ENCODE measurements at regions not wholly inside any gene's neighbourhood (a gene's known extent, or its start where the extent isn't known, plus 50 kb on each side); places are given as distances from the start of the nearest gene placed in this dataset.

GRCh38 chr4:136198358-136198757 is 1333.9 kb downstream of the PCDH18 start:
- DNase-seq: no peak

GRCh38 chr4:136194962-136195361 is 1337.3 kb downstream of the PCDH18 start:
- no peak for DNase-seq

- DNase-seq: no peak
Observed at GRCh38 chr4:136186650-136187049, 1345.6 kb downstream of the PCDH18 start.

- DNase-seq: no peak
Observed at GRCh38 chr4:136183513-136183912, 1348.8 kb downstream of the PCDH18 start.

- no peak for DNase-seq
Observed at GRCh38 chr4:136156947-136157346, 1375.3 kb downstream of the PCDH18 start.

- no peak for DNase-seq
Observed at GRCh38 chr4:136150046-136150445, 1382.2 kb downstream of the PCDH18 start.

GRCh38 chr4:136136601-136137000 is 1395.7 kb downstream of the PCDH18 start:
- no peak for DNase-seq

GRCh38 chr4:136124251-136124745 is 1408.0 kb downstream of the PCDH18 start:
- DNase-seq: no peak

GRCh38 chr4:136121426-136121825 is 1410.9 kb downstream of the PCDH18 start:
- DNase-seq: no peak

GRCh38 chr4:136113921-136114320 is 1418.4 kb downstream of the PCDH18 start:
- DNase-seq: no peak

GRCh38 chr4:136112116-136112515 is 1420.2 kb downstream of the PCDH18 start:
- no peak for DNase-seq

GRCh38 chr4:136106753-136107152 is 1425.5 kb downstream of the PCDH18 start:
- DNase-seq: no peak

- no peak for DNase-seq
Observed at GRCh38 chr4:136103616-136104015, 1428.7 kb downstream of the PCDH18 start.

- DNase-seq: no peak
Observed at GRCh38 chr4:136097676-136098075, 1434.6 kb downstream of the PCDH18 start.

GRCh38 chr4:136088211-136088867 is 1444.0 kb downstream of the PCDH18 start:
- no peak for DNase-seq

- DNase-seq: no peak
Observed at GRCh38 chr4:136078976-136079375, 1453.3 kb downstream of the PCDH18 start.

GRCh38 chr4:136056748-136057147 is 1475.5 kb downstream of the PCDH18 start:
- DNase-seq: no peak

GRCh38 chr4:136055360-136055759 is 1476.9 kb downstream of the PCDH18 start:
- no peak for DNase-seq

- DNase-seq: no peak
Observed at GRCh38 chr4:136036744-136037143, 1495.5 kb downstream of the PCDH18 start.

GRCh38 chr4:136032391-136032790 is 1499.9 kb downstream of the PCDH18 start:
- DNase-seq: no peak

- DNase-seq: no peak
Observed at GRCh38 chr4:136025540-136025939, 1506.8 kb downstream of the PCDH18 start.

- DNase-seq: no peak
Observed at GRCh38 chr4:136017556-136017955, 1514.7 kb downstream of the PCDH18 start.

- no peak for DNase-seq
Observed at GRCh38 chr4:136012220-136012619, 1520.1 kb downstream of the PCDH18 start.

GRCh38 chr4:136009258-136009832 is 1522.9 kb downstream of the PCDH18 start:
- no peak for DNase-seq

GRCh38 chr4:136007991-136008390 is 1524.3 kb downstream of the PCDH18 start:
- DNase-seq: no peak

All from right forelimb (tissue), 1 donor.